AG09319 (cell line): ENCODE measurements at regions not wholly inside any gene's neighbourhood (a gene's known extent, or its start where the extent isn't known, plus 50 kb on each side); places are given as distances from the start of the nearest gene placed in this dataset.

ENCODE experiments used
- DNase-seq: peaks from one replicate; pipeline ENCODE4 v3.0.0-alpha.2; 2010; ENCODE audit warnings: low read depth; ENCODE audit errors: extremely low read depth
- CTCF ChIP-seq: IDR thresholded peaks from 2 replicates; pipeline ENCODE4 v1.5.1; 2011; ENCODE audit warnings: low read depth, mild to moderate bottlenecking, inconsistent platforms, low read length, moderate library complexity

- no peak for DNase-seq
- no peak for TF ChIP-seq CTCF
These were observed 166.7 kb upstream of the LRFN2 start for GRCh38 chr6:40753675-40754448.

GRCh38 chr6:40753048-40753447, 165.9 kb upstream of the LRFN2 start:
- no peak for DNase-seq
- no peak for TF ChIP-seq CTCF

GRCh38 chr6:40744835-40745234, 157.7 kb upstream of the LRFN2 start:
- no peak for DNase-seq
- TF ChIP-seq CTCF: no peak

GRCh38 chr6:40743690-40744446, 156.7 kb upstream of the LRFN2 start:
- no peak for DNase-seq
- no peak for TF ChIP-seq CTCF

GRCh38 chr6:40743226-40743625, 156.1 kb upstream of the LRFN2 start:
- TF ChIP-seq CTCF: no peak

GRCh38 chr6:40740518-40740917, 153.4 kb upstream of the LRFN2 start:
- DNase-seq: no peak
- TF ChIP-seq CTCF: no peak

More at GRCh38 chr6:40743226-40743625, 156.1 kb upstream of the LRFN2 start:
- no peak for DNase-seq

- DNase-seq: no peak
These were observed 151.5 kb upstream of the LRFN2 start for GRCh38 chr6:40738551-40739193.

More at GRCh38 chr6:40738551-40739193, 151.5 kb upstream of the LRFN2 start:
- no peak for TF ChIP-seq CTCF
